HepG2 (cell line): ENCODE measurements at regions not wholly inside any gene's neighbourhood (a gene's known extent, or its start where the extent isn't known, plus 50 kb on each side); places are given as distances from the start of the nearest gene placed in this dataset.

Experiments used
- ATAC-seq: fragments of 200-7000 bp; cut with Tn5 transposase; 3 replicates; pipeline ENCODE4 v1.9.1; 2020; ENCODE audit warnings: mild to moderate bottlenecking, moderate library complexity
- BruUV-seq: library from RNA; stranded (reverse); fragments of 400-500 nt; replicated peaks from 2 replicates; lab custom pipeline; 2021; lab: Mats Ljungman, UMichigan
- CTCF ChIA-PET: fragments of 300-600 bp; formaldehyde crosslinking; extraction: SDS; loops from one replicate; lab custom pipeline; 2021; ENCODE audit warnings: low total read pairs, inconsistent platforms, low intra/inter-chr PET ratio; lab: Yijun Ruan, JAX
- POLR2A ChIA-PET: fragments of 350-600 bp; sonication (Branson Sonifier 250); formaldehyde crosslinking; loops from one replicate; lab custom pipeline; 2020; ENCODE audit warnings: antibody characterized with exemption, inconsistent platforms; lab: Yijun Ruan, JAX
- DNase-seq: peaks from one replicate; pipeline ENCODE4 v3.0.0-alpha.2; 2015; ENCODE audit warnings: low spot score
- FAIRE-seq: peaks from 3 replicates; lab custom pipeline; 2011; peaks lifted over from hg19 to GRCh38; lab: Jason Lieb, UNC
- H2AFZ ChIP-seq: one replicate; pipeline ENCODE4 v1.6.1; 2011; ENCODE audit warnings: low read length, inconsistent platforms
- H3K27ac ChIP-seq: fragments of 300-600 bp; 3 replicates; pipeline ENCODE4 v1.8.0; 2011; ENCODE audit warnings: mixed run types, mild to moderate bottlenecking, mixed read lengths, low read length, inconsistent platforms; ENCODE audit not compliant: insufficient read depth; ENCODE audit errors: extremely low read length
- H3K27me3 ChIP-seq, 2 experiments: fragments of 200-600 bp in 1 of 2; 2 replicates in 1 of 2; 3 replicates in 1 of 2; pipeline versions ENCODE4 v1.6.0 to v1.8.0; 2011; ENCODE audit warnings: low read length in 2 of 2, mild to moderate bottlenecking in 2 of 2, moderate library complexity in 2 of 2, inconsistent platforms in 1 of 2; ENCODE audit not compliant: insufficient read depth in 2 of 2, control insufficient read depth in 1 of 2
- H3K36me3 ChIP-seq, 2 experiments: fragments of 200-600 bp in 1 of 2; replicated peaks in 1 of 2; 2 replicates in 1 of 2; 3 replicates in 1 of 2; pipeline versions ENCODE4 v1.5.1 to v1.8.0; 2011; ENCODE audit warnings: low read length in 2 of 2, inconsistent platforms in 1 of 2; ENCODE audit not compliant: insufficient read depth in 2 of 2, control insufficient read depth in 1 of 2
- H3K4me1 ChIP-seq: 2 replicates; pipeline ENCODE4 v1.5.1; 2012; ENCODE audit warnings: low read length, inconsistent platforms; ENCODE audit not compliant: insufficient read depth
- H3K4me2 ChIP-seq: 2 replicates; pipeline ENCODE4 v1.6.0; 2011; ENCODE audit warnings: low read depth, low read length, inconsistent platforms
- H3K4me3 ChIP-seq, 3 experiments: fragments of 200-600 bp in 1 of 3; sonication (generic), shearing (Covaris generic) in 1 of 3; replicated peaks in 1 of 3; 2 replicates each; pipeline ENCODE4 v1.5.1; 2011 to 2016; ENCODE audit warnings: low read length in 3 of 3, inconsistent platforms in 2 of 3, low read depth in 2 of 3, mild to moderate bottlenecking in 2 of 3, control low read depth in 1 of 3, mixed read lengths in 1 of 3; ENCODE audit not compliant: insufficient read depth in 1 of 3
- H3K79me2 ChIP-seq: one replicate; pipeline ENCODE4 v1.6.1; 2011; ENCODE audit warnings: low read length, inconsistent platforms; ENCODE audit not compliant: insufficient read depth
- H3K9ac ChIP-seq: 2 replicates; pipeline ENCODE4 v1.6.0; 2011; ENCODE audit warnings: mild to moderate bottlenecking, low read depth, low read length, inconsistent platforms; ENCODE audit not compliant: insufficient read depth
- H3K9me3 ChIP-seq: 2 replicates; pipeline ENCODE4 v1.5.1; 2012; ENCODE audit warnings: mild to moderate bottlenecking, low read length
- H4K20me1 ChIP-seq: 2 replicates; pipeline ENCODE4 v1.6.0; 2011; ENCODE audit warnings: inconsistent platforms, mild to moderate bottlenecking, low read length, moderate library complexity; ENCODE audit not compliant: insufficient read depth
- ATF3 ChIP-seq: sonication (generic); formaldehyde crosslinking; IDR thresholded peaks from 2 replicates; pipeline ENCODE4 v1.4.0; 2020; ENCODE audit warnings: missing genetic modification reagents
- ATF4 ChIP-seq, 2 experiments: fragments of 450-650 bp in 1 of 2; sonication (generic) in 1 of 2; formaldehyde crosslinking; IDR thresholded peaks; 2 replicates each; pipeline versions ENCODE4 v1.5.0 to v1.8.0; 2020 to 2022; ENCODE audit warnings: mild to moderate bottlenecking in 1 of 2, missing genetic modification reagents in 1 of 2
- FOXA3 ChIP-seq: IDR thresholded peaks from 2 replicates; pipeline ENCODE4 v1.6.1; 2016; ENCODE audit warnings: missing genetic modification reagents, missing compliant biosample characterization
- MTA1 ChIP-seq: sonication (generic); formaldehyde crosslinking; IDR thresholded peaks from 2 replicates; pipeline ENCODE4 v1.4.0; 2020; ENCODE audit warnings: missing genetic modification reagents, mild to moderate bottlenecking, borderline replicate concordance
- NCOA1 ChIP-seq: sonication (generic); formaldehyde crosslinking; IDR thresholded peaks from 2 replicates; pipeline ENCODE4 v1.9.0; 2021; ENCODE audit warnings: missing genetic modification reagents
- POLR2AphosphoS5 ChIP-seq: IDR thresholded peaks from 2 replicates; pipeline ENCODE4 v1.6.1; 2012; ENCODE audit warnings: low read depth, low read length
- TGIF2 ChIP-seq: IDR thresholded peaks from 2 replicates; pipeline ENCODE4 v1.6.1; 2016; ENCODE audit warnings: control low read depth, missing compliant biosample characterization
- ZNF207 ChIP-seq: fragments of 450-650 bp; IDR thresholded peaks from 2 replicates; pipeline ENCODE4 v1.6.1; 2016; ENCODE audit warnings: antibody characterized with exemption, borderline replicate concordance
- ZNF232 ChIP-seq: sonication (generic); formaldehyde crosslinking; IDR thresholded peaks from 2 replicates; pipeline ENCODE4 v1.4.0; 2020; ENCODE audit warnings: missing genetic modification reagents, borderline replicate concordance
- ZNF432 ChIP-seq: sonication (generic); formaldehyde crosslinking; IDR thresholded peaks from 2 replicates; pipeline ENCODE4 v1.5.0; 2020; ENCODE audit warnings: missing genetic modification reagents, mild to moderate bottlenecking, borderline replicate concordance
- ZNF552 ChIP-seq: sonication (generic); formaldehyde crosslinking; IDR thresholded peaks from 2 replicates; pipeline ENCODE4 v1.9.0; 2022; ENCODE audit warnings: missing genetic modification reagents, mild to moderate bottlenecking, borderline replicate concordance
- ZNF720 ChIP-seq: sonication (generic); formaldehyde crosslinking; IDR thresholded peaks from 2 replicates; pipeline ENCODE4 v1.4.0; 2020; ENCODE audit warnings: missing genetic modification reagents
- ZUFSP ChIP-seq: sonication (generic); formaldehyde crosslinking; IDR thresholded peaks from 2 replicates; pipeline ENCODE4 v1.9.0; 2021; ENCODE audit warnings: missing genetic modification reagents, mild to moderate bottlenecking, borderline replicate concordance
- WGBS: methylation state at CpG from one replicate; pipeline ENCODE4 v1.1.6; 2017; ENCODE audit warnings: low lambda C conversion rate; 5-methylcytosine and 5-hydroxymethylcytosine counted together
- in situ Hi-C: cut with HindIII; loops from 2 replicates; pipeline ENCODE4 v1.10.0; 2017; ENCODE audit warnings: low pct_unique_long_range_greater_than_20kb; ENCODE audit not compliant: extremely low pct_ligation_motif_present
- intact Hi-C: fragments of 100-400 bp; cut with micrococcal nuclease; formaldehyde crosslinking; loops from one replicate; pipeline ENCODE4 v1.10.0; 2022; ENCODE audit not compliant: unreplicated experiment
- TF ChIP-seq, protein P1 (sequence below): sonication (generic); formaldehyde crosslinking; IDR thresholded peaks from 2 replicates; pipeline ENCODE4 v1.4.0; 2020; ENCODE audit warnings: missing genetic modification reagents
- TF ChIP-seq, protein P2 (sequence below): sonication (generic); formaldehyde crosslinking; IDR thresholded peaks from 2 replicates; pipeline ENCODE4 v1.9.0; 2021; ENCODE audit warnings: missing genetic modification reagents, mild to moderate bottlenecking, borderline replicate concordance

GRCh38 chr10:53598914-53599313 is 826.3 kb upstream of the MBL2 start:
- no peak overlapping the region for H3K27ac ChIP-seq
- no peaks in the 10 kb centered on the region for H3K9me3 ChIP-seq
- H3K36me3 ChIP-seq: no peaks in the 10 kb centered on the region
- H2AFZ ChIP-seq: no peak overlapping the region
- ATAC-seq (no peak), FAIRE-seq (no peak), DNase-seq (no peak)
- WGBS: 0% methylated on average over 2 of the region's 2 CpGs
- POLR2A ChIA-PET: no interaction called here
- intact Hi-C loops: no loop called here
- H3K27me3 ChIP-seq: no peaks in the 10 kb centered on the region
- in situ Hi-C loops: no loop called here
- no peaks in the 10 kb centered on the region for H4K20me1 ChIP-seq
- H3K4me2 ChIP-seq: no peak overlapping the region
- H3K79me2 ChIP-seq: no peaks in the 10 kb centered on the region
- CTCF ChIA-PET: no interaction called here
- no TSS peak for BruUV-seq
- no peaks in the 10 kb centered on the region for H3K4me1 ChIP-seq
- H3K9ac ChIP-seq: no peak overlapping the region
- H3K4me3 ChIP-seq: no peak overlapping the region
- TF ChIP-seq ATF3 (CRISPR knock-in tag): no peak
- no peak for TF ChIP-seq ZUFSP (CRISPR knock-in tag)
- no peak for TF ChIP-seq POLR2AphosphoS5
- no peak for TF ChIP-seq ATF4 (CRISPR knock-in tag; IDR thresholded peaks at IDR 0.05)
- TF ChIP-seq ZNF552 (CRISPR knock-in tag): no peak
- no peak for TF ChIP-seq TGIF2 (CRISPR knock-in tag)
- no peak for TF ChIP-seq FOXA3 (CRISPR knock-in tag)
- no peak for TF ChIP-seq ZNF232
- no peak for TF ChIP-seq ZNF432
- TF ChIP-seq NCOA1 (CRISPR knock-in tag): no peak
- no peak for TF ChIP-seq ZNF207
- no peak for TF ChIP-seq MTA1 (CRISPR knock-in tag)
- TF ChIP-seq, protein P1, sequence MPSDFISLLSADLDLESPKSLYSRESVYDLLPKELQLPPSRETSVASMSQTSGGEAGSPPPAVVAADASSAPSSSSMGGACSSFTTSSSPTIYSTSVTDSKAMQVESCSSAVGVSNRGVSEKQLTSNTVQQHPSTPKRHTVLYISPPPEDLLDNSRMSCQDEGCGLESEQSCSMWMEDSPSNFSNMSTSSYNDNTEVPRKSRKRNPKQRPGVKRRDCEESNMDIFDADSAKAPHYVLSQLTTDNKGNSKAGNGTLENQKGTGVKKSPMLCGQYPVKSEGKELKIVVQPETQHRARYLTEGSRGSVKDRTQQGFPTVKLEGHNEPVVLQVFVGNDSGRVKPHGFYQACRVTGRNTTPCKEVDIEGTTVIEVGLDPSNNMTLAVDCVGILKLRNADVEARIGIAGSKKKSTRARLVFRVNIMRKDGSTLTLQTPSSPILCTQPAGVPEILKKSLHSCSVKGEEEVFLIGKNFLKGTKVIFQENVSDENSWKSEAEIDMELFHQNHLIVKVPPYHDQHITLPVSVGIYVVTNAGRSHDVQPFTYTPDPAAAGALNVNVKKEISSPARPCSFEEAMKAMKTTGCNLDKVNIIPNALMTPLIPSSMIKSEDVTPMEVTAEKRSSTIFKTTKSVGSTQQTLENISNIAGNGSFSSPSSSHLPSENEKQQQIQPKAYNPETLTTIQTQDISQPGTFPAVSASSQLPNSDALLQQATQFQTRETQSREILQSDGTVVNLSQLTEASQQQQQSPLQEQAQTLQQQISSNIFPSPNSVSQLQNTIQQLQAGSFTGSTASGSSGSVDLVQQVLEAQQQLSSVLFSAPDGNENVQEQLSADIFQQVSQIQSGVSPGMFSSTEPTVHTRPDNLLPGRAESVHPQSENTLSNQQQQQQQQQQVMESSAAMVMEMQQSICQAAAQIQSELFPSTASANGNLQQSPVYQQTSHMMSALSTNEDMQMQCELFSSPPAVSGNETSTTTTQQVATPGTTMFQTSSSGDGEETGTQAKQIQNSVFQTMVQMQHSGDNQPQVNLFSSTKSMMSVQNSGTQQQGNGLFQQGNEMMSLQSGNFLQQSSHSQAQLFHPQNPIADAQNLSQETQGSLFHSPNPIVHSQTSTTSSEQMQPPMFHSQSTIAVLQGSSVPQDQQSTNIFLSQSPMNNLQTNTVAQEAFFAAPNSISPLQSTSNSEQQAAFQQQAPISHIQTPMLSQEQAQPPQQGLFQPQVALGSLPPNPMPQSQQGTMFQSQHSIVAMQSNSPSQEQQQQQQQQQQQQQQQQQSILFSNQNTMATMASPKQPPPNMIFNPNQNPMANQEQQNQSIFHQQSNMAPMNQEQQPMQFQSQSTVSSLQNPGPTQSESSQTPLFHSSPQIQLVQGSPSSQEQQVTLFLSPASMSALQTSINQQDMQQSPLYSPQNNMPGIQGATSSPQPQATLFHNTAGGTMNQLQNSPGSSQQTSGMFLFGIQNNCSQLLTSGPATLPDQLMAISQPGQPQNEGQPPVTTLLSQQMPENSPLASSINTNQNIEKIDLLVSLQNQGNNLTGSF (CRISPR knock-in tag): no peak
- no peak for TF ChIP-seq ZNF720 (CRISPR knock-in tag)
- TF ChIP-seq, protein P2, sequence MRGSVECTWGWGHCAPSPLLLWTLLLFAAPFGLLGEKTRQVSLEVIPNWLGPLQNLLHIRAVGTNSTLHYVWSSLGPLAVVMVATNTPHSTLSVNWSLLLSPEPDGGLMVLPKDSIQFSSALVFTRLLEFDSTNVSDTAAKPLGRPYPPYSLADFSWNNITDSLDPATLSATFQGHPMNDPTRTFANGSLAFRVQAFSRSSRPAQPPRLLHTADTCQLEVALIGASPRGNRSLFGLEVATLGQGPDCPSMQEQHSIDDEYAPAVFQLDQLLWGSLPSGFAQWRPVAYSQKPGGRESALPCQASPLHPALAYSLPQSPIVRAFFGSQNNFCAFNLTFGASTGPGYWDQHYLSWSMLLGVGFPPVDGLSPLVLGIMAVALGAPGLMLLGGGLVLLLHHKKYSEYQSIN (CRISPR knock-in tag): no peak
